Gastroesophageal sphincter (tissue), 4 donors: ENCODE measurements at regions not wholly inside any gene's neighbourhood (a gene's known extent, or its start where the extent isn't known, plus 50 kb on each side); places are given as distances from the start of the nearest gene placed in this dataset.

Experiments
- ATAC-seq: fragments of 150-250 bp; one replicate; pipeline ENCODE4 v1.9.1; 2016; ENCODE audit warnings: mild to moderate bottlenecking, moderate library complexity
- H3K27ac ChIP-seq, 4 donors: fragments of 200-600 bp; sonication (generic) in 3 of 4; 1 replicate in 3 of 4; 2 replicates in 1 of 4; pipeline ENCODE4 v1.5.1; 2016 to 2019
- H3K27me3 ChIP-seq: fragments of 200-600 bp; sonication (generic); one replicate; pipeline ENCODE4 v1.5.1; 2019
- H3K36me3 ChIP-seq, 2 donors: fragments of 200-600 bp; sonication (generic); one replicate each; pipeline ENCODE4 v1.5.1; 2019; ENCODE audit warnings: control low read depth in 1 of 2
- H3K4me1 ChIP-seq, 3 donors: fragments of 200-600 bp; sonication (generic); 1 replicate in 2 of 3; 2 replicates in 1 of 3; pipeline ENCODE4 v1.5.1; 2016 to 2019; ENCODE audit warnings: control low read depth in 2 of 3
- H3K4me3 ChIP-seq, 2 donors: fragments of 200-600 bp; sonication (generic); one replicate each; pipeline ENCODE4 v1.5.1; 2019; ENCODE audit warnings: mild to moderate bottlenecking in 1 of 2, moderate library complexity in 1 of 2
- H3K9me3 ChIP-seq, 3 donors: fragments of 200-600 bp; sonication (generic); one replicate each; pipeline ENCODE4 v1.5.1; 2017 to 2019; ENCODE audit warnings: control low read depth in 2 of 3
- CTCF ChIP-seq, 4 experiments: fragments of 200-600 bp in 2 of 4; fragments of 450-650 bp in 2 of 4; sonication (generic) in 1 of 4; IDR thresholded peaks; one replicate each; pipeline ENCODE4 v1.5.1; 2017 to 2019; ENCODE audit warnings: antibody characterized with exemption in 4 of 4, mild to moderate bottlenecking in 2 of 4, moderate library complexity in 2 of 4
- EP300 ChIP-seq: sonication (generic); formaldehyde crosslinking; IDR thresholded peaks from one replicate; pipeline ENCODE4 v1.6.1; 2017; ENCODE audit warnings: antibody characterized with exemption, mild to moderate bottlenecking
- POLR2A ChIP-seq, 2 donors: fragments of 450-650 bp; IDR thresholded peaks; one replicate each; pipeline ENCODE4 v1.6.1; 2017; ENCODE audit warnings: antibody characterized with exemption in 2 of 2, mild to moderate bottlenecking in 2 of 2, moderate library complexity in 1 of 2
- POLR2AphosphoS5 ChIP-seq: sonication (generic); formaldehyde crosslinking; IDR thresholded peaks from one replicate; pipeline ENCODE4 v1.6.1; 2017; ENCODE audit warnings: antibody characterized with exemption
- WGBS, 2 donors: methylation state at CpG; one replicate each; pipeline ENCODE4 v1.1.5; 2018; ENCODE audit warnings: low coverage in 1 of 2; 5-methylcytosine and 5-hydroxymethylcytosine counted together

GRCh38 chr10:130810856-130811255, 500.7 kb downstream of the TCERG1L start:
- Histone ChIP-seq H3K27me3 (peaks cover 34% of the 10 kb centered on the region), H3K9me3 (no peaks in the 10 kb centered on the region), H3K27ac (no peak overlapping the region), H3K36me3 (no peaks in the 10 kb centered on the region), H3K4me1 (no peaks in the 10 kb centered on the region), H3K4me3 (no peak overlapping the region)
- TF ChIP-seq EP300 = no peak
- TF ChIP-seq POLR2AphosphoS5 = no peak
- TF ChIP-seq POLR2A (IDR thresholded peaks at IDR 0.05) = no peak
- TF ChIP-seq CTCF (IDR thresholded peaks at IDR 0.05) = no peak
- ATAC-seq = no peak
- 66 to 80% methylated on average over 3 to 4 of the region's 14 CpGs for WGBS, 2 donors

DNA sequence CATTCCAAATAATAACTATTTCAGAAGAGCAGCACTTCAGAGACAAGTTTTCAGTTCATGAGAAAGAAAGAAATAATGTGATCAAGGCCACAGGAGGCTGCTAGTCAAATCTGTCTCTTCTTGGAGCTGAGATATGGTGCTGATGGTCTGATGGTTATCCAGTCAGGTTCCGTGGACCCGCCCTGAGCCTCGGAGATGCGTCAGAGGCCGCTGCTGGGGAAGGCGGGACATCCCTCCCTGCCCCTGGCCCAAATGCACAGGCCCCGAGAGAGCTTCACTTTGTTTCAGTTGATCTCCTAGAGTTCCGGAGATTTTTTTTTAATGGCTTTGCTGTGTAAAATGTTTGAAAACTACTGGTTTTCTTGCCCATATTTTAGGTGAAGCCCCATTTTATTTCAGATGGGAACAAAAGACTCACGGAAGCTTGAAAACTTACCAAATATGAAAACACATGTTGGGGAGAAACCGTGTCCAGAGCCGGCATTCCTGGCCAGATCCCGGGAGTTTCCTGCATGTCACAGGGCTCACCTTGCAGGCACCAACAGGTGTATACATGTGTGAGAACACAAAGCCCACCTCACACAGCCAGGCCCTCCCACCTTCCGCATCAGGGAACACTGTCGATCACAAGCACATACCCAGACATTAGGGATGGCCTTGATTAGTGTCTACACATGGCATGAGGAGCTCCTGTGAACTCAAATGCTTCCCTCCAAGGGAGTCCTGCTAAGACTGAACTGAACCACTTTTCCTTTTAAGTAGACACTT, 499.0 kb downstream of the TCERG1L start:
- Histone ChIP-seq H3K9me3 (no peaks in the 10 kb centered on the region), H3K4me3 (no peak overlapping the region), H3K27me3 (peaks cover 34% of the 10 kb centered on the region), H3K36me3 (no peaks in the 10 kb centered on the region), H3K4me1 (no peaks in the 10 kb centered on the region), H3K27ac (no peak overlapping the region)
- no peak for TF ChIP-seq EP300
- TF ChIP-seq CTCF (IDR thresholded peaks at IDR 0.05) = no peak
- no peak for TF ChIP-seq POLR2A (IDR thresholded peaks at IDR 0.05)
- TF ChIP-seq POLR2AphosphoS5 = no peak
- WGBS, 2 donors = 80 to 86% methylated on average over 1 to 7 of the region's 14 CpGs
- ATAC-seq = no peak

DNA sequence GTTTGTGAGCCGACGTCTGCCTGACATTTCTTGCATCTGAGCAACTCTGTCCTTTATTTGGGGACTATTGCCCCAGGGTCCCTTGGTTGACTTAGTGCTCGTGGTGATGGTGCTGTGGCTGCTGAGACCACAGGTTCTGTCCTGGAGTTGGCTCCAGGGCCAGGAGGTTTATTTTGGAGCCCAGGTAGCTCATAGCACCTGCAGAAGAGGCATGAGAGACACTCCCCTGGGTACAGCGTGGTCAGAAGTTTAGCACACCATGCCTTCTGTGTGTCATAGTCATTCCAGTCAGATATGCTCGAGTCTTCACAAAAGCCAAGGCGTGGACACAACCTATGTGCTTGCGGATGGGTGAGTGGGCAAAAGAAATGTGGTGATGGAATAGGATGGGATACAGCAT, 496.9 kb downstream of the TCERG1L start:
- Histone ChIP-seq H3K36me3 (no peaks in the 10 kb centered on the region), H3K27ac (no peak overlapping the region), H3K4me3 (no peak overlapping the region), H3K27me3 (peaks cover 17% of the 10 kb centered on the region), H3K9me3 (no peaks in the 10 kb centered on the region), H3K4me1 (no peaks in the 10 kb centered on the region)
- 68% methylated on average over 2 of the region's 7 CpGs; no CpG with 5 or more reads in 1 of the 2 donors for WGBS, 2 donors
- TF ChIP-seq POLR2A (IDR thresholded peaks at IDR 0.05) = no peak
- TF ChIP-seq CTCF (IDR thresholded peaks at IDR 0.05) = no peak
- TF ChIP-seq POLR2AphosphoS5 = no peak
- no peak for TF ChIP-seq EP300
- ATAC-seq = no peak

DNA sequence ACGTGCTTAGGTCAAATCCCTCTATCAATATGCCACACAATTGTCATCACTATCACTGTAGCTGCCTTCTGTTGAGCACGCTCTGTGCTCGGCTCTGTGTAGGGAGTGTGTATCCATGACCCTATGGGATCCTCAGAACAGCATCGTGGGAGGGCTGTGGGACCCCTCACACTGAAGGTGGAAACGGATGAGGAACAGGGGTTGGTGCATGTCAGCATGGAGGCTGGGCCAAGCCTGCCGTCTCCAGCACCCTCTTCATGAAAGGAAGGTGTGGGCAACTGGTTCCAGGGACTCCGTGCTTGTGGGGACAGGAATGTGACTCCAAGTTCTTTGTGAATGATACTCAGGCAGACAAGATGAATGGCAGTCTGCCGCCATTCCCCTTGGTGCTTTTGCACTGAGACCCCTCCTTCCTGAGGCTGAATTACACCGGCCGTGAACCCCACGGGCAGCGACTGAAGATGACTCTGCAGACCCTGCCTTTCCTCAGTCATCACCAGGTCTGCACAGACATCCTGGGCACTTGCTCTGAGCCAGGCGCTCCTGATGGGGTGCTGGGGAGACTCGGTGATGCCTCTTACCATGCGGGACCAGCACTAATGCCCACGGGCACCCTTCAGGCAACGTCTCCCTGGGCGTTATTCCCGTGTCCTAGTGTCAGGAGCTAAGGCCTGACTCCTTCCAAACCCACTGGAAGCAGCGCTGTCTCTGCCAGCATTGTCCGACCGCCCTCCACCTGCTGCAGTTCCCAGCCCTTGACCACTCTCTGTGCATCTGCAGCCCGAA, 495.2 kb downstream of the TCERG1L start:
- no peaks in the 10 kb centered on the region for H3K9me3 ChIP-seq
- H3K4me3 ChIP-seq = no peak overlapping the region
- no peak for ATAC-seq
- 74 to 77% methylated on average over 5 to 8 of the region's 23 CpGs for WGBS, 2 donors
- no peaks in the 10 kb centered on the region for H3K4me1 ChIP-seq
- no peak overlapping the region for H3K27ac ChIP-seq
- no peak for TF ChIP-seq POLR2AphosphoS5
- TF ChIP-seq CTCF (IDR thresholded peaks at IDR 0.05) = no peak
- TF ChIP-seq EP300 = no peak
- TF ChIP-seq POLR2A (IDR thresholded peaks at IDR 0.05) = no peak
- H3K36me3 ChIP-seq = no peaks in the 10 kb centered on the region
- peaks cover 4% of the 10 kb centered on the region for H3K27me3 ChIP-seq
